ENCODE measurements at regions not wholly inside any gene's neighbourhood (a gene's known extent, or its start where the extent isn't known, plus 50 kb on each side); places are given as distances from the start of the nearest gene placed in this dataset.

- no peak overlapping the region for H3K4me3 ChIP-seq (ENCODE audit: low read depth, low read length)
- H3K27me3 ChIP-seq (ENCODE audit: insufficient read depth, low read depth, severe bottlenecking), result no peaks in the 10 kb centered on the region
- no peaks in the 10 kb centered on the region for H3K36me3 ChIP-seq
- H3K9me3 ChIP-seq (ENCODE audit: severe bottlenecking), result no peaks in the 10 kb centered on the region
- no peak for TF ChIP-seq CTCF (IDR thresholded peaks at IDR 0.05; ENCODE audit: low read depth, low read length)
- DNase-seq, result no peak
- H3K27ac ChIP-seq, result no peak overlapping the region
Observed at GRCh38 chr3:64763980-64764379, 76.2 kb upstream of the ADAMTS9 start.

- H3K36me3 ChIP-seq, result no peaks in the 10 kb centered on the region
- H3K9me3 ChIP-seq (ENCODE audit: severe bottlenecking), result no peaks in the 10 kb centered on the region
- no peak for DNase-seq
- no peak for TF ChIP-seq CTCF (IDR thresholded peaks at IDR 0.05; ENCODE audit: low read depth, low read length)
- H3K27ac ChIP-seq, result no peak overlapping the region
- no peaks in the 10 kb centered on the region for H3K27me3 ChIP-seq (ENCODE audit: insufficient read depth, low read depth, severe bottlenecking)
- H3K4me3 ChIP-seq (ENCODE audit: low read depth, low read length), result no peak overlapping the region
Observed at GRCh38 chr3:64761729-64762128, 73.9 kb upstream of the ADAMTS9 start.

- TF ChIP-seq CTCF (IDR thresholded peaks at IDR 0.05; ENCODE audit: low read depth, low read length), result no peak
- Histone ChIP-seq H3K27me3 (ENCODE audit: insufficient read depth, low read depth, severe bottlenecking) (no peaks in the 10 kb centered on the region), H3K4me3 (ENCODE audit: low read depth, low read length) (no peak overlapping the region)
Observed at GRCh38 chr3:64760258-64760657, 72.5 kb upstream of the ADAMTS9 start.

GRCh38 chr3:64759811-64760210 is 72.0 kb upstream of the ADAMTS9 start:
- Histone ChIP-seq H3K27ac (no peak overlapping the region), H3K27me3 (ENCODE audit: insufficient read depth, low read depth, severe bottlenecking) (no peaks in the 10 kb centered on the region), H3K4me3 (ENCODE audit: low read depth, low read length) (no peak overlapping the region), H3K9me3 (ENCODE audit: severe bottlenecking) (no peaks in the 10 kb centered on the region), H3K36me3 (no peaks in the 10 kb centered on the region)
- no peak for TF ChIP-seq CTCF (IDR thresholded peaks at IDR 0.05; ENCODE audit: low read depth, low read length)
- no peak for DNase-seq

More at GRCh38 chr3:64760258-64760657, 72.5 kb upstream of the ADAMTS9 start:
- no peak overlapping the region for H3K27ac ChIP-seq
- no peaks in the 10 kb centered on the region for H3K9me3 ChIP-seq (ENCODE audit: severe bottlenecking)
- H3K36me3 ChIP-seq, result no peaks in the 10 kb centered on the region
- DNase-seq, result no peak

- TF ChIP-seq CTCF (IDR thresholded peaks at IDR 0.05; ENCODE audit: low read depth, low read length), result no peak
- no peak overlapping the region for H3K27ac ChIP-seq
- no peak overlapping the region for H3K4me3 ChIP-seq (ENCODE audit: low read depth, low read length)
- DNase-seq, result no peak
- no peaks in the 10 kb centered on the region for H3K9me3 ChIP-seq (ENCODE audit: severe bottlenecking)
- H3K27me3 ChIP-seq (ENCODE audit: insufficient read depth, low read depth, severe bottlenecking), result no peaks in the 10 kb centered on the region
- no peaks in the 10 kb centered on the region for H3K36me3 ChIP-seq
Observed at GRCh38 chr3:64756398-64756986, 68.7 kb upstream of the ADAMTS9 start.

GRCh38 chr3:64748244-64748904 is 60.6 kb upstream of the ADAMTS9 start:
- DNase-seq, result no peak
- H3K9me3 ChIP-seq (ENCODE audit: severe bottlenecking), result no peaks in the 10 kb centered on the region
- no peaks in the 10 kb centered on the region for H3K27me3 ChIP-seq (ENCODE audit: insufficient read depth, low read depth, severe bottlenecking)
- TF ChIP-seq CTCF (IDR thresholded peaks at IDR 0.05; ENCODE audit: low read depth, low read length), result no peak
- H3K27ac ChIP-seq, result no peak overlapping the region
- H3K4me3 ChIP-seq (ENCODE audit: low read depth, low read length), result no peak overlapping the region
- no peaks in the 10 kb centered on the region for H3K36me3 ChIP-seq

Data from WERI-Rb-1 (cell line).